Fibroblast of lung (primary cell): ENCODE measurements at regions not wholly inside any gene's neighbourhood (a gene's known extent, or its start where the extent isn't known, plus 50 kb on each side); places are given as distances from the start of the nearest gene placed in this dataset.

ENCODE experiments used
- DNase-seq, 2 donors: peaks; one replicate each; pipeline versions ENCODE4 v3.0.0 to v3.0.0-alpha.2; 2010; ENCODE audit warnings: low read depth in 2 of 2
- H2AFZ ChIP-seq: 2 replicates; pipeline ENCODE4 v1.5.1; 2012; ENCODE audit warnings: low read length, control low read depth, inconsistent platforms
- H3K27ac ChIP-seq: 2 replicates; pipeline ENCODE4 v1.5.1; 2011; ENCODE audit warnings: low read length, control low read depth; ENCODE audit not compliant: insufficient read depth
- H3K27me3 ChIP-seq: 2 replicates; pipeline ENCODE4 v1.5.1; 2011; ENCODE audit warnings: mild to moderate bottlenecking, low read length; ENCODE audit not compliant: control insufficient read depth, insufficient read depth
- H3K36me3 ChIP-seq: 2 replicates; pipeline ENCODE4 v1.5.1; 2011; ENCODE audit warnings: low read length; ENCODE audit not compliant: control insufficient read depth, insufficient read depth
- H3K4me1 ChIP-seq: 2 replicates; pipeline ENCODE4 v1.5.1; 2011; ENCODE audit warnings: low read length; ENCODE audit not compliant: control insufficient read depth, insufficient read depth; ENCODE audit errors: extremely low read depth
- H3K4me2 ChIP-seq: 2 replicates; pipeline ENCODE4 v1.5.1; 2011; ENCODE audit warnings: low read length, control low read depth; ENCODE audit not compliant: insufficient read depth; ENCODE audit errors: extremely low read depth
- H3K4me3 ChIP-seq, 4 experiments: fragments of 200-600 bp in 1 of 4; sonication (generic) in 1 of 4; replicated peaks in 1 of 4; 2 replicates each; pipeline ENCODE4 v1.5.1; 2011 to 2016; ENCODE audit warnings: low read length in 4 of 4, low read depth in 3 of 4, mild to moderate bottlenecking in 3 of 4, control low read depth in 2 of 4, inconsistent platforms in 1 of 4, mixed read lengths in 1 of 4; ENCODE audit not compliant: insufficient read depth in 1 of 4; ENCODE audit errors: control extremely low read depth in 1 of 4
- H3K79me2 ChIP-seq: 2 replicates; pipeline ENCODE4 v1.5.1; 2012; ENCODE audit warnings: mild to moderate bottlenecking, low read length, inconsistent platforms; ENCODE audit not compliant: control insufficient read depth, insufficient read depth
- H3K9ac ChIP-seq: 2 replicates; pipeline ENCODE4 v1.5.1; 2011; ENCODE audit warnings: mild to moderate bottlenecking, low read length, control low read depth; ENCODE audit not compliant: insufficient read depth
- H3K9me3 ChIP-seq: 2 replicates; pipeline ENCODE4 v1.5.1; 2012; ENCODE audit warnings: low read depth, low read length; ENCODE audit not compliant: control insufficient read depth, insufficient read depth
- H4K20me1 ChIP-seq: 2 replicates; pipeline ENCODE4 v1.5.1; 2011; ENCODE audit warnings: low read length; ENCODE audit not compliant: control insufficient read depth, insufficient read depth; ENCODE audit errors: extremely low read depth
- EZH2 ChIP-seq: IDR thresholded peaks from 2 replicates; pipeline ENCODE4 v1.5.1; 2012; ENCODE audit warnings: low read length, control low read depth, mild to moderate bottlenecking; ENCODE audit errors: missing control alignments
- TF ChIP-seq, protein P1 (sequence below), 2 donors: IDR thresholded peaks in 1 of 2; conservative IDR thresholded peaks in 1 of 2; 1 replicate in 1 of 2; 2 replicates in 1 of 2; pipeline ENCODE4 v1.5.1; 2011 to 2012; ENCODE audit warnings: low read length in 2 of 2, control low read depth in 1 of 2, inconsistent platforms in 1 of 2, low read depth in 1 of 2, mild to moderate bottlenecking in 1 of 2

GRCh38 chr5:90223756-90224155, 185.8 kb downstream of the CETN3 start:
- H3K9me3 ChIP-seq: no peaks in the 10 kb centered on the region
- H3K36me3 ChIP-seq: no peaks in the 10 kb centered on the region
- no peaks in the 10 kb centered on the region for H3K27me3 ChIP-seq
- DNase-seq: no peak
- TF ChIP-seq, protein P1, sequence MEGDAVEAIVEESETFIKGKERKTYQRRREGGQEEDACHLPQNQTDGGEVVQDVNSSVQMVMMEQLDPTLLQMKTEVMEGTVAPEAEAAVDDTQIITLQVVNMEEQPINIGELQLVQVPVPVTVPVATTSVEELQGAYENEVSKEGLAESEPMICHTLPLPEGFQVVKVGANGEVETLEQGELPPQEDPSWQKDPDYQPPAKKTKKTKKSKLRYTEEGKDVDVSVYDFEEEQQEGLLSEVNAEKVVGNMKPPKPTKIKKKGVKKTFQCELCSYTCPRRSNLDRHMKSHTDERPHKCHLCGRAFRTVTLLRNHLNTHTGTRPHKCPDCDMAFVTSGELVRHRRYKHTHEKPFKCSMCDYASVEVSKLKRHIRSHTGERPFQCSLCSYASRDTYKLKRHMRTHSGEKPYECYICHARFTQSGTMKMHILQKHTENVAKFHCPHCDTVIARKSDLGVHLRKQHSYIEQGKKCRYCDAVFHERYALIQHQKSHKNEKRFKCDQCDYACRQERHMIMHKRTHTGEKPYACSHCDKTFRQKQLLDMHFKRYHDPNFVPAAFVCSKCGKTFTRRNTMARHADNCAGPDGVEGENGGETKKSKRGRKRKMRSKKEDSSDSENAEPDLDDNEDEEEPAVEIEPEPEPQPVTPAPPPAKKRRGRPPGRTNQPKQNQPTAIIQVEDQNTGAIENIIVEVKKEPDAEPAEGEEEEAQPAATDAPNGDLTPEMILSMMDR (conservative IDR thresholded peaks at IDR 0.05 in 1 of 2, IDR thresholded peaks at IDR 0.05 in 1 of 2; ENCODE audit: low read depth in 1 of 2, low read length in 2 of 2): no peak
- no peak for TF ChIP-seq EZH2
- no peaks in the 10 kb centered on the region for H4K20me1 ChIP-seq
- H3K4me1 ChIP-seq: no peaks in the 10 kb centered on the region
- no peak overlapping the region for H3K4me3 ChIP-seq
- H3K4me2 ChIP-seq: no peak overlapping the region
- H3K79me2 ChIP-seq: no peaks in the 10 kb centered on the region
- no peak overlapping the region for H3K27ac ChIP-seq
- H3K9ac ChIP-seq: no peak overlapping the region
- no peak overlapping the region for H2AFZ ChIP-seq

DNA sequence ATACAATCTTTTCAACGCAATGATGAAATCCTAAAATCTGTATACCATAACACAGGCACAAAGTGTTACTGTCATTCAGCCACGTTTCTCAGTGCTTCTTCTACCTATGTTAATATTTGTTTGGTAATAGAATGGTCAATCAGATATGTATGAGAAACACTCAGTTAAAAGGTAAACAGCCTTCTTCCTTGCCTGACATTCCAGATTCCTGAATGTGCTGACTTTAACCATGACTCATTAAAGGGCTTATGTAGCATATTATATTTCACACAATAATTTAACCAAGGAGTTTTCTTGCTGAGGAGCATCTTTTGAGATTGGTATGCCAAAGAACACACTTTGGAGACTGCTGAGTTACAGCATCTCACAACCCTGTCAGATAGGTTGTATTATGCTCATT, 187.6 kb downstream of the CETN3 start:
- Histone ChIP-seq H3K4me1 (no peaks in the 10 kb centered on the region), H3K9me3 (no peaks in the 10 kb centered on the region), H3K4me2 (no peak overlapping the region), H3K36me3 (no peaks in the 10 kb centered on the region), H3K4me3 (no peak overlapping the region), H3K79me2 (no peaks in the 10 kb centered on the region), H3K27me3 (no peaks in the 10 kb centered on the region), H2AFZ (no peak overlapping the region), H4K20me1 (no peaks in the 10 kb centered on the region), H3K9ac (no peak overlapping the region), H3K27ac (no peak overlapping the region)
- TF ChIP-seq, protein P1 (conservative IDR thresholded peaks at IDR 0.05 in 1 of 2, IDR thresholded peaks at IDR 0.05 in 1 of 2; ENCODE audit: low read depth in 1 of 2, low read length in 2 of 2): no peak
- no peak for TF ChIP-seq EZH2
- peak in 1 of 2 donors; percentile 78 for DNase-seq

DNA sequence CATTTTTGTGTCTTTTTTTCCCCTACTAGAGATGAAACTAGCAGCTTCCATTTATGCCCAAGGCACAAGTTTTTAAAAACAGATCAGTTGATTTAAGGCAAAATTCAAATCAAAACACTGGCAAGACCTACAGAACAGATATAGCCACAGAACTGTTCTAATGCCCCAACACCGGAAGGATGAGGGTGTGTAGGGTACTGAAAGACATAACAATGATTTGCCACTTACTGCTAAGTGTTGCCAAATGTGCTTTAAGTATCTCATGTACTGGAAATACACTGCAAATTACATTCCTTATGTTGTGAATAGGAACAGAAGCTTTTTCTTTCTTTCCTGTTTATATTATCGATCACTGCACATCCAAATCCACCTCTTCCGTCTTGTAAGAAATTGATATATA, 189.0 kb downstream of the CETN3 start:
- DNase-seq: no peak
- H3K4me2 ChIP-seq: no peak overlapping the region
- H3K27me3 ChIP-seq: no peaks in the 10 kb centered on the region
- H3K4me3 ChIP-seq: no peak overlapping the region
- no peak overlapping the region for H3K9ac ChIP-seq
- H3K4me1 ChIP-seq: no peaks in the 10 kb centered on the region
- H3K36me3 ChIP-seq: no peaks in the 10 kb centered on the region
- H4K20me1 ChIP-seq: no peaks in the 10 kb centered on the region
- TF ChIP-seq EZH2: no peak
- TF ChIP-seq, protein P1 (conservative IDR thresholded peaks at IDR 0.05 in 1 of 2, IDR thresholded peaks at IDR 0.05 in 1 of 2; ENCODE audit: low read depth in 1 of 2, low read length in 2 of 2): no peak
- H3K9me3 ChIP-seq: no peaks in the 10 kb centered on the region
- H2AFZ ChIP-seq: no peak overlapping the region
- no peak overlapping the region for H3K27ac ChIP-seq
- H3K79me2 ChIP-seq: no peaks in the 10 kb centered on the region
